NCI-H1417 (cell line): ENCODE measurements at regions not wholly inside any gene's neighbourhood (a gene's known extent, or its start where the extent isn't known, plus 50 kb on each side); places are given as distances from the start of the nearest gene placed in this dataset.

Experiments
- DNase-seq, 3 experiments: peaks; one replicate each; lab custom pipeline; 2025; lab: John Stamatoyannopoulos, UW

GRCh38 chr16:11401161-11402050, 56.1 kb downstream of the RMI2 start:
- DNase-seq, result no peak

- DNase-seq, result no peak
These were observed 56.9 kb downstream of the RMI2 start for GRCh38 chr16:11402051-11402744.

- DNase-seq, result no peak
These were observed 57.7 kb downstream of the RMI2 start for GRCh38 chr16:11402745-11403533.

- no peak for DNase-seq
These were observed 58.2 kb downstream of the RMI2 start for GRCh38 chr16:11403534-11403795.

- no peak for DNase-seq
These were observed 58.7 kb downstream of the RMI2 start for GRCh38 chr16:11403920-11404319.

GRCh38 chr16:11404603-11405002, 59.3 kb downstream of the RMI2 start:
- no peak for DNase-seq

GRCh38 chr16:11405331-11406176, 60.3 kb downstream of the RMI2 start:
- DNase-seq, result peak in 1 of 3 experiments; percentile 4

GRCh38 chr16:11406177-11406560, 60.9 kb downstream of the RMI2 start:
- no peak for DNase-seq

GRCh38 chr16:11407047-11407982, 62.1 kb downstream of the RMI2 start:
- peak; percentile 23 to 64 (median 62) for DNase-seq

GRCh38 chr16:11408216-11408615, 63.0 kb downstream of the RMI2 start:
- no peak for DNase-seq

- no peak for DNase-seq
These were observed 64.1 kb downstream of the RMI2 start for GRCh38 chr16:11409398-11409797.

- no peak for DNase-seq
These were observed 65.3 kb downstream of the RMI2 start for GRCh38 chr16:11410376-11411058.

GRCh38 chr16:11411059-11411550, 65.8 kb downstream of the RMI2 start:
- no peak for DNase-seq

GRCh38 chr16:11412175-11412904, 67.1 kb downstream of the RMI2 start:
- DNase-seq, result no peak

- no peak for DNase-seq
These were observed 68.0 kb downstream of the RMI2 start for GRCh38 chr16:11412965-11413887.

GRCh38 chr16:11413907-11414595, 68.8 kb downstream of the RMI2 start:
- DNase-seq, result no peak
